GM12874 (cell line): ENCODE measurements at regions not wholly inside any gene's neighbourhood (a gene's known extent, or its start where the extent isn't known, plus 50 kb on each side); places are given as distances from the start of the nearest gene placed in this dataset.

Source experiments
- TF ChIP-seq, protein P1 (sequence below): IDR thresholded peaks from 2 replicates; pipeline ENCODE4 v1.5.1; 2011; ENCODE audit warnings: low read depth, mild to moderate bottlenecking, control low read depth, low read length, moderate library complexity; ENCODE audit not compliant: insufficient read depth

DNA sequence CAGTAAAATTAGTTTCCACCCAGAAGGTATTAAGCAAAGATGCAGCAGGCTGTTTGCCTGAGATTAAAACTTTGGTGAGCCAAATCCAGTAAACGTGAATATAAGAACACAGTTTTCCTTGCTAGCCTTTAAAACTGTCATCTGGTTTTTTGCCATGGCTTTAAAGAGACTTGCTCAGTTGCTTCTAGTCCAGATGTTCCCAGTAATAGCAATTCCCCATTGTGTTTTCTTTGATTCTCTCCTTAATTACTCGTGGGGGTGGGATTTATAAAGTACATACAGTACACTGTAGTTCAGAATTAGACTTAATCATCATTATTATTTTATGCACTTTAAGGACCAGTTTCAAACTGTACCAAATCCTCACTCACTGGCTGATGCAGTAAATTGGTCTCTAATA, 303.5 kb upstream of the ZNF804A start:
- TF ChIP-seq, protein P1, sequence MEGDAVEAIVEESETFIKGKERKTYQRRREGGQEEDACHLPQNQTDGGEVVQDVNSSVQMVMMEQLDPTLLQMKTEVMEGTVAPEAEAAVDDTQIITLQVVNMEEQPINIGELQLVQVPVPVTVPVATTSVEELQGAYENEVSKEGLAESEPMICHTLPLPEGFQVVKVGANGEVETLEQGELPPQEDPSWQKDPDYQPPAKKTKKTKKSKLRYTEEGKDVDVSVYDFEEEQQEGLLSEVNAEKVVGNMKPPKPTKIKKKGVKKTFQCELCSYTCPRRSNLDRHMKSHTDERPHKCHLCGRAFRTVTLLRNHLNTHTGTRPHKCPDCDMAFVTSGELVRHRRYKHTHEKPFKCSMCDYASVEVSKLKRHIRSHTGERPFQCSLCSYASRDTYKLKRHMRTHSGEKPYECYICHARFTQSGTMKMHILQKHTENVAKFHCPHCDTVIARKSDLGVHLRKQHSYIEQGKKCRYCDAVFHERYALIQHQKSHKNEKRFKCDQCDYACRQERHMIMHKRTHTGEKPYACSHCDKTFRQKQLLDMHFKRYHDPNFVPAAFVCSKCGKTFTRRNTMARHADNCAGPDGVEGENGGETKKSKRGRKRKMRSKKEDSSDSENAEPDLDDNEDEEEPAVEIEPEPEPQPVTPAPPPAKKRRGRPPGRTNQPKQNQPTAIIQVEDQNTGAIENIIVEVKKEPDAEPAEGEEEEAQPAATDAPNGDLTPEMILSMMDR, result no peak

DNA sequence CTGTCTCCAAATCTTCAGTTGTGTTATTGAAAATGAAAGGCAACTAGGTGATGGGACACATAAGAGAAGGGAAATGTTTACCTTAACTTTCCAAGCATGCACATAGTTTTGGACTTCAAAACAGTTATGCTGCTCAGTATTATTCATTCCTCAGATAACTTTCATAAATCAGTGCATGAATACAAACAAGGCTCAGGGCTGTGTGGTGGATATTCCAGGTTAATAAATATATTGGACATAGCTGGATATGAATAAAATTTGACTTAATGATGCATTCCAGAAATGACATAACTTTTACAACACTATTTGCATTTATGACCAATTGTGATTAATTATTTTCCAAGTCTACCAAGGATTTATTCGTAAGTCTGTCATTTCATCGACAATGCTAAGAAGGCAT, 301.2 kb upstream of the ZNF804A start:
- TF ChIP-seq, protein P1, result no peak

DNA sequence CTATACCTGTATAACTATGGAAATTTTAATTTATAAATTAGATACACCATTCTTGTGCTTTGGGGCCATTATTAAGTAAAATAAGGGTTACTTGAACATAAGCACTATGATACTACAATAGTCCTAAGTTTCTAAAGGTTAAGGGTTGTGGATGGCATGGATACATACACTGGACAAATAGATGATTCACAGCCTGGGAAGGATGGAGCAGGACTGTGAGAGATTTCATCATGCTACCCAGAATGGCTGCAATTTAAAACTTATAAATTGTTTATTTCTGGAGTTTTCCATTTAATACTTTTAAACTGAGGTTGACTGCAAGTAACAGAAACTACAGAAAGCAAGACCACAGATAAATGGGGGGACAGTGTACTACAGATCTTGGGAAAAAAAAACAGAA, 295.8 kb upstream of the ZNF804A start:
- TF ChIP-seq, protein P1, result no peak

DNA sequence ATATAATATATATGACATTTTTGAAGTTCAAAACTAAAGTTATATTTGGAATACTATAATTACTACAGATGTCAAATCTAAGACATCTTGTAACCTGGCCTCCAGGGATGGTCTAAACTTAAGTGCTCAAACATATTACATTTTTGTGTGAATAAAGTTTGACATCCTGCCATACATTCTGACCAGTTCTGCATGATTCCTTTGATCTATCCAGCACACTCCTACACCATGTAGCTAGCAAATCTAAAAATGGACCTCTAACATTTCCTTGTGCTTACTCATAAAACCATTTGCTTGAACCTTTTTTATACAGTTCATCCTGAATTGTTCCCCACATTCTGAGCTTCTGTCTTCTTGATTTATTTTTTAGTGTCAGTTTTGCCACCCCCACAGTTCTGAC, 294.3 kb upstream of the ZNF804A start:
- TF ChIP-seq, protein P1, result no peak

DNA sequence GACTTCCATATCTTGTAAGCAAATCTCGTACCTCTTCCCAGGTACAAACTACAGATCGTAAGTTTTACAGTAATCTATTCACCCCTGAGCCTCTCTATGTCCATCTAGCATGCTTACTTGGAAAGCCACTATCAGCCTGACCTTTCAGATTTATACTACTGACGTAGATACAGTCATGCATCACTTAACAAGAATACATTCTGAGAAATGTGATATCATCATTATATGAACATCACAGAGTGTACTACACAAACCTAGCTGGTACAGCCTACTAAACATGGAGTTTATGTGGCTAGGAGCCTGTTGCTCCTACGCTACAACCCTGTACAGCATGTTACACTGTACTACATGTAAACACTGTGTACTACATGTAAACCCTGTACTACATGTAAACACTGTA, 293.2 kb upstream of the ZNF804A start:
- TF ChIP-seq, protein P1, result no peak

DNA sequence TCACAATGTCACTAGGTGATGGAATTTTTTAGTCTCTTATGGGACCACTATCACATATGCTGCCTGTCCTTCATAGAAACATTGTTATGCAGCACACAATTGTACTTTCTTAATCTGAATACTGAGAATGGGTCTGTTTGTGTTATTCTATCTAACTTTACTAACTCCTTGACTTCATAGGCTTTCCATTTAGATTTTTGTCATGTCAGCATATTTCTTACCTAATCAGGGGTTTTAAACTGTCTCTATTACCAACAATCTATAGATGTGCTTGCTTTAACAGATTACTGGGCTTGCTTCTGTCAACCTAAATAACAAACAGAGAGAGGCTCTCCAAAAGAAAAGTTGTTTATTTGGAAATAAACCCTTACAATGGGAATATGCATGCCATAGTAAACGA, 289.6 kb upstream of the ZNF804A start:
- TF ChIP-seq, protein P1, result no peak

DNA sequence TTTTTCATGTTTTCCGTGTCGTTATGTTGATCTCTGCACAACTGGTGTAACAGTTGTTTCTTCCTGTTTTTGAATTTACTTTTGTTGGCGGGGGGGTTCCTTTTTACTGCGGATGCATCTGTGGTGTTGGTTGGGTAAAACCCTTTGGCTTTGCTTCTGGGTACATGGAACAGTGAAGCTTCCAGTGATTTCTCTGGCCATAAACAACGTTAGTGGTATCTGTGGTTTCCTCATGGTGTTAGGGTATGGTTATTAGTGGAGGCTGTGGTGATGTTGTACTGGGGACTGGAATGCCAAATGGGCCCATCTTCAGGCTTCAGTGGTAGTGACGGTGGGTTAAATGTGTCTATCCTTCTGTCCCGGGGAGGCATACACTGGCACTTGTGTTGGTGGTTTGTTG, 285.4 kb upstream of the ZNF804A start:
- TF ChIP-seq, protein P1, result no peak

DNA sequence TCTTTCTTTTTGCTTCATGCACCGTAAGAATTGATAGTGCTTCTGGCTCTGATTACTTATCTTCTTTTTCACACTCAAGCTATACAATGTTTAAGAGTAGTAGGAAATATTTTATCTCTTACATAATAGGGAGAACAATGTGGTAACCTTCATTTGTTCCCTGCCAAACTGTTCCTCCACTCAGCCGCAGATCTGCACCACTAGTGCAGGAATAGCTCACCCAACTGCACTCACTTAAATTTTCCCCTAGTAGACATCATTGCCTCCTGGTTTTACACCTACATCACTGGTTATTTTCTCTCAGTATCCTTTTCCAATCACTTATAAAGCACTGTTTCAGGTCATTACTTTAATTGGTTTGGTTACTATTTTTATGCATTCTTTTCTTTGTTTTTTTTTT, 283.5 kb upstream of the ZNF804A start:
- TF ChIP-seq, protein P1, result no peak
